ENCODE measurements at regions not wholly inside any gene's neighbourhood (a gene's known extent, or its start where the extent isn't known, plus 50 kb on each side); places are given as distances from the start of the nearest gene placed in this dataset.
A peak's percentile ranks its signal among the peaks of the same experiment; 100 is the strongest.

GRCh38 chr15:53434174-53434678 lies 325.2 kb downstream of the WDR72 start:
- Histone ChIP-seq H4K20me1 (ENCODE audit: insufficient read depth, poor library complexity, severe bottlenecking) (no peaks in the 10 kb centered on the region), H3K27ac (no peak overlapping the region), H2AFZ (no peak overlapping the region), H3K27me3 (no peaks in the 10 kb centered on the region), H3K36me3 (replicated peaks; ENCODE audit: insufficient read depth, low read depth) (no peaks in the 10 kb centered on the region), H3K9me3 (ENCODE audit: low read depth) (no peaks in the 10 kb centered on the region), H3K4me3 (no peak overlapping the region), H3K9me2 (replicated peaks; ENCODE audit: insufficient read depth) (no peaks in the 10 kb centered on the region), H3K4me1 (ENCODE audit: insufficient read depth) (no peaks in the 10 kb centered on the region), H3K4me2 (no peak overlapping the region), H3K79me2 (no peaks in the 10 kb centered on the region)
- WGBS (ENCODE audit: low lambda C conversion rate, missing lambda C conversion rate), result 31% methylated on average over 4 of the region's 4 CpGs
- TF ChIP-seq EZH2phosphoT487 (IDR thresholded peaks at IDR 0.05; ENCODE audit: low read depth, severe bottlenecking, unreplicated experiment) (no peak), EZH2 (IDR thresholded peaks at IDR 0.05; ENCODE audit: borderline replicate concordance) (no peak), CTCF (IDR thresholded peaks at IDR 0.05; ENCODE audit: poor library complexity) (no peak)
- no peak for DNase-seq (ENCODE audit: low spot score)

GRCh38 chr15:53416219-53416940 lies 343.1 kb downstream of the WDR72 start:
- Histone ChIP-seq H3K4me3 (no peak overlapping the region), H3K4me1 (ENCODE audit: insufficient read depth) (no peaks in the 10 kb centered on the region), H2AFZ (no peak overlapping the region), H3K36me3 (replicated peaks; ENCODE audit: insufficient read depth, low read depth) (no peaks in the 10 kb centered on the region), H3K79me2 (no peaks in the 10 kb centered on the region), H3K4me2 (no peak overlapping the region), H3K27ac (no peak overlapping the region), H3K27me3 (no peaks in the 10 kb centered on the region), H3K9me2 (replicated peaks; ENCODE audit: insufficient read depth) (no peaks in the 10 kb centered on the region), H3K9me3 (ENCODE audit: low read depth) (no peaks in the 10 kb centered on the region), H4K20me1 (ENCODE audit: insufficient read depth, poor library complexity, severe bottlenecking) (no peaks in the 10 kb centered on the region)
- TF ChIP-seq EZH2 (IDR thresholded peaks at IDR 0.05; ENCODE audit: borderline replicate concordance), result no peak
- TF ChIP-seq CTCF (IDR thresholded peaks at IDR 0.05; ENCODE audit: poor library complexity), result no peak
- no peak for TF ChIP-seq EZH2phosphoT487 (IDR thresholded peaks at IDR 0.05; ENCODE audit: low read depth, severe bottlenecking, unreplicated experiment)
- DNase-seq (ENCODE audit: low spot score), result no peak
- WGBS (ENCODE audit: low lambda C conversion rate, missing lambda C conversion rate), result 64% methylated on average over 2 of the region's 2 CpGs

GRCh38 chr15:53414167-53414566 lies 345.3 kb downstream of the WDR72 start:
- no peak overlapping the region for H3K4me2 ChIP-seq
- H4K20me1 ChIP-seq (ENCODE audit: insufficient read depth, poor library complexity, severe bottlenecking), result no peaks in the 10 kb centered on the region
- no peaks in the 10 kb centered on the region for H3K9me2 ChIP-seq (replicated peaks; ENCODE audit: insufficient read depth)
- no peak for TF ChIP-seq CTCF (IDR thresholded peaks at IDR 0.05; ENCODE audit: poor library complexity)
- TF ChIP-seq EZH2phosphoT487 (IDR thresholded peaks at IDR 0.05; ENCODE audit: low read depth, severe bottlenecking, unreplicated experiment), result no peak
- TF ChIP-seq EZH2 (IDR thresholded peaks at IDR 0.05; ENCODE audit: borderline replicate concordance), result no peak
- H3K36me3 ChIP-seq (replicated peaks; ENCODE audit: insufficient read depth, low read depth), result no peaks in the 10 kb centered on the region
- no peaks in the 10 kb centered on the region for H3K9me3 ChIP-seq (ENCODE audit: low read depth)
- H3K79me2 ChIP-seq, result no peaks in the 10 kb centered on the region
- H3K4me3 ChIP-seq, result no peak overlapping the region
- peak; percentile 41 for DNase-seq (ENCODE audit: low spot score)
- no peaks in the 10 kb centered on the region for H3K27me3 ChIP-seq
- no peak overlapping the region for H2AFZ ChIP-seq
- no peak overlapping the region for H3K27ac ChIP-seq
- WGBS (ENCODE audit: low lambda C conversion rate, missing lambda C conversion rate), result 64% methylated on average over 3 of the region's 3 CpGs
- H3K4me1 ChIP-seq (ENCODE audit: insufficient read depth), result no peaks in the 10 kb centered on the region
